Sigmoid colon (tissue), 4 donors: ENCODE measurements at regions not wholly inside any gene's neighbourhood (a gene's known extent, or its start where the extent isn't known, plus 50 kb on each side); places are given as distances from the start of the nearest gene placed in this dataset.

Experiments used
- CTCF ChIP-seq, 4 experiments: fragments of 450-650 bp in 3 of 4; fragments of 200-600 bp in 1 of 4; IDR thresholded peaks; one replicate each; pipeline ENCODE4 v1.5.1; 2016 to 2019; ENCODE audit warnings: antibody characterized with exemption in 4 of 4, mild to moderate bottlenecking in 3 of 4, moderate library complexity in 2 of 4
- EP300 ChIP-seq, 4 donors: sonication (generic); formaldehyde crosslinking; IDR thresholded peaks; one replicate each; pipeline ENCODE4 v1.6.1; 2017; ENCODE audit warnings: antibody characterized with exemption in 4 of 4

GRCh38 chr2:150143087-150143536, 344.4 kb downstream of the RND3 start:
- TF ChIP-seq EP300 (IDR thresholded peaks at IDR 0.05) (no peak), CTCF (IDR thresholded peaks at IDR 0.05) (no peak)
